ENCODE measurements at regions not wholly inside any gene's neighbourhood (a gene's known extent, or its start where the extent isn't known, plus 50 kb on each side); places are given as distances from the start of the nearest gene placed in this dataset.

DNA sequence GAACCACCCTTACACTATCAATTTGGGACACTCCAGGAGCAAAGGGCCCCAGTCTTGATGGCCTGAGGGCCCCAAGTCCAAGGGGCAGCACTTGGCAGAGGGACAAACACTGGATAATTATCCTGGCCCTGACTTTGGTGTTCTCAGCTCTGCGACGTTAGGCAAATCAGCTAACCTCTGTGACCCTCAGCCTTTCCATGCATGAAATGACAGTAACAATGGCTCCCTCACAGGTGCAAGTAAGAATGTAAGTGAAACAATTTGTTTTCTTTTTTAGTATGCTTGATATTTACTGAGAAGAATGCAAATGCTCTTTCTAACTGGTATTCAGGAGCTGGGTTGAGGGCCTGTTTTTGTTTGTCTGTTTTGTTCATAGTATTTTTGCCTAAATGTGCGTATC is 61.6 kb upstream of the PRDX6 start:
- TF ChIP-seq, protein P1, sequence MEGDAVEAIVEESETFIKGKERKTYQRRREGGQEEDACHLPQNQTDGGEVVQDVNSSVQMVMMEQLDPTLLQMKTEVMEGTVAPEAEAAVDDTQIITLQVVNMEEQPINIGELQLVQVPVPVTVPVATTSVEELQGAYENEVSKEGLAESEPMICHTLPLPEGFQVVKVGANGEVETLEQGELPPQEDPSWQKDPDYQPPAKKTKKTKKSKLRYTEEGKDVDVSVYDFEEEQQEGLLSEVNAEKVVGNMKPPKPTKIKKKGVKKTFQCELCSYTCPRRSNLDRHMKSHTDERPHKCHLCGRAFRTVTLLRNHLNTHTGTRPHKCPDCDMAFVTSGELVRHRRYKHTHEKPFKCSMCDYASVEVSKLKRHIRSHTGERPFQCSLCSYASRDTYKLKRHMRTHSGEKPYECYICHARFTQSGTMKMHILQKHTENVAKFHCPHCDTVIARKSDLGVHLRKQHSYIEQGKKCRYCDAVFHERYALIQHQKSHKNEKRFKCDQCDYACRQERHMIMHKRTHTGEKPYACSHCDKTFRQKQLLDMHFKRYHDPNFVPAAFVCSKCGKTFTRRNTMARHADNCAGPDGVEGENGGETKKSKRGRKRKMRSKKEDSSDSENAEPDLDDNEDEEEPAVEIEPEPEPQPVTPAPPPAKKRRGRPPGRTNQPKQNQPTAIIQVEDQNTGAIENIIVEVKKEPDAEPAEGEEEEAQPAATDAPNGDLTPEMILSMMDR (IDR thresholded peaks at IDR 0.05): no peak
- no peak for TF ChIP-seq POLR2AphosphoS5 (IDR thresholded peaks at IDR 0.05)
